SH-SY5Y (cell line): ENCODE measurements at regions not wholly inside any gene's neighbourhood (a gene's known extent, or its start where the extent isn't known, plus 50 kb on each side); places are given as distances from the start of the nearest gene placed in this dataset.

Experiments
- GATA2 ChIP-seq: IDR thresholded peaks from 2 replicates; pipeline ENCODE4 v1.6.1; 2011; ENCODE audit warnings: mild to moderate bottlenecking, low read depth, low read length
- GATA3 ChIP-seq: IDR thresholded peaks from 2 replicates; pipeline ENCODE4 v1.6.1; 2011; ENCODE audit warnings: low read depth, mild to moderate bottlenecking, low read length, moderate library complexity

GRCh38 chr4:128606173-128606572, 203.3 kb upstream of the JADE1 start:
- no peak for TF ChIP-seq GATA2
- TF ChIP-seq GATA3: no peak
